Tongue (tissue), 1 donor: ENCODE measurements at regions not wholly inside any gene's neighbourhood (a gene's known extent, or its start where the extent isn't known, plus 50 kb on each side); places are given as distances from the start of the nearest gene placed in this dataset.
"Not testable (repeated sequence)": the region's sequence is repeated elsewhere in the genome, so short reads cannot be mapped to it uniquely, and the experiment has no call there.

Experiments used
- DNase-seq: peaks from one replicate; pipeline ENCODE4 v3.0.0-alpha.2; 2015

DNA sequence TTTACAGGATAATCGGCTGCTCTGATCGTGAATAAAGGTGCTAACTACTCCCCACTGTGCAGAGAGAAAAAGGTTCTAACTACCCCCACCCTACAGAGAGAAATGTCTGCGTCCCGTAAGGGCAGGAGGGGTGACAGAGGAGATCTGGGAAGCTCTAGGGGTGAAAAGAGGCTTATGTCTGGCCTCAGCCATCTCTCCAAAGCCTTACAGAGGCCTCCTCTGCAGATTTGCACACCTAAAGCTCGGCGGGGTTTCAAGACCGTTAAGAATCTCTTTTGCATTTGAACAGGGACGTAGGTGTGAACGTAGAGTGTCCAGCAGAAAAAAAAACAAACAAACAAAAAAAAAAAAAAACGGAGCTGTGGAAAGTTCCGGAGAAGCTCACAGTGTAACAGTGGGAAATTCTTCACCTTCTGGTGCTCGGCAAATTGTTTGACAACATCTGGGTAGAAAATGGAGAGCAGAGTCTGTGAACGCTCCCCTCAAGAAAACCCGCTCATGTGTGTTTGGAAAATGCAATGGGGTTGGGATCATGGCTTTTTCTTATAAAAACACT lies 161.0 kb downstream of the SHOX start:
- DNase-seq = no peak

DNA sequence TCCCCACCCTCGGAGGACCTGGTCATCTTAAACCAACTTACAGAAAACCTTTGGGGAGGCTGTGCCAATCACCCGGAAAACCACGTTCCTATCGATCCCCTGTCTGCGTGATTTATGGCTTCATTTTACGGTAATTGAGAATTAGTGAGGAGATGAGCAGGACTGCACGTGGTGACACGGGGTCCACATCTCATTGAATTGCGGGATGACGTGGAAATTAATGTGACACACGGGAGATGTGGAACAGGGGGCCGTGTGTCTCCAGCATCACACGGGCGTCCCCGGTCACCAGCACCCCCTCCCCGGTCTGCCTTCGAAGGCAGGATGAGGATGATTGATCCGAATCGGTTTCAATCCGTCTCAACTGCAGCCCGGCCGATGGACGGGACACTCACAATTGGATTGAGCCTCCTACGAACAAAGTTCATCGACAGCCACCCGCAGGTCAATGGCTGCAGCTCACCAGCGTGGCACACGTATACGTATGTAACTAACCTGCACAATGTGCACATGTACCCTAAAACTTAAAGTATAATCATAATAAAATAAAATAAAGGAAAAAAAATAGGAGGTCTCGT lies 160.3 kb downstream of the SHOX start:
- DNase-seq = no peak

DNA sequence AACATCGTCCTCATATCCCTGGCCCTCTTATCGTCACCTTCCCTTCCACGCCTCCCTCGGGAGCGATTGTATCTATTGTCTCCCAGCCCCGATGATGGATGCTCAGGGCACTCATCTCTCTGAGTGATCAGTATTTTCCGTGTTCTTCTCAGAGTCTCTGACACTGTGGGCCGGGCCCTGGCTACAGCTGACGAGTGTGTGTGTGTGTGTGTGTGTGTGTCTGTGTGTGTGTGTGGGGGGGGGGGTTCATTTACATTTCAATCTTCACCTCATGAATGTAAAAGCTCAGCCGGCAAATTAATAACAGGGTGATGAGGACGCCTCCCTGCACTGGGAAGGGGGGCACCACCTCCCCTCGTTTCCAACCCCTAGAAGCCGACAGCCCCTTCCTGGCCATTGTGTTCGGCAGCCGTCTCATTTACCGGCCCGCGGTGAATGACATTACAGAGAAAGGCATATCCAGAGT lies 159.5 kb downstream of the SHOX start:
- DNase-seq = no peak

DNA sequence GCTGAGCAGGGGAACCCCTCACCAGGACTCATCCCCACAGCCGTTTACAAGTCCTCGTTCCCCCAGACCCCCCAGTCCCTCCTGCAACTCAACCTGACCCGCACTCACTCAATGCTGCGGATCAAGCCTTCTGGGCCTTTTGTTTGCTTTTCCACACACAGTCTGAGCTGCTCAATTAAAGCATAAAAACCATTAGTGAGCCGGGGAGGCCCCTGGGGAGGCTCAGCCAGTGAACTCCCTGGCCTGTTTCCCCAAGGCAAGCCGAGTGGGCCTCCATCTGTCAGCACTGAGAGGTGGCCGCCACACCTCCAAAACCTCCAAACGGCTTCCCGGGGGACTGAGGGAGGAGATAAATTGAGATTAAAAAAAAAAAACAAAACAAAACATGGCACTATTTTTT lies 158.5 kb downstream of the SHOX start:
- no peak for DNase-seq

DNA sequence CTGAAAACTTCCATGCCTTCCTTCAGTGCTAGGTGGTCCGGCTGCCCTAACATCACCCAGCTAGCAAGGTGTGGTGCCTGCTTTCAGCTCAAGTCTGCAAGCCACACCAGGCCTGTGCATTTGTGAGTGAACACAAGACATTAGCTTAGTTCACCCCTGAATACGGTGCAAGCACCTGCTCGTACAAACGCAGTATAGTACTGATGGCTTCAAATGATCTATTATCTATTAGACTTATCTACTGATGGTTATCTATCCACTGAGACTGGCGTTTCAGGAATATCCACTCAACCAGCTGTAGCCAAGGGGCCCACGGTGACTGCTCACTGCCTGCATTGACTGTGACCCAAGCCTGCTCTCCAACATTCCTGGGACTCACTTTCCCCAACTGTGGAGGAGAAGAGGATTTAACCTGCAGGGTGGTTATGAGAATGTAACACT lies 155.9 kb downstream of the SHOX start:
- DNase-seq = no peak

DNA sequence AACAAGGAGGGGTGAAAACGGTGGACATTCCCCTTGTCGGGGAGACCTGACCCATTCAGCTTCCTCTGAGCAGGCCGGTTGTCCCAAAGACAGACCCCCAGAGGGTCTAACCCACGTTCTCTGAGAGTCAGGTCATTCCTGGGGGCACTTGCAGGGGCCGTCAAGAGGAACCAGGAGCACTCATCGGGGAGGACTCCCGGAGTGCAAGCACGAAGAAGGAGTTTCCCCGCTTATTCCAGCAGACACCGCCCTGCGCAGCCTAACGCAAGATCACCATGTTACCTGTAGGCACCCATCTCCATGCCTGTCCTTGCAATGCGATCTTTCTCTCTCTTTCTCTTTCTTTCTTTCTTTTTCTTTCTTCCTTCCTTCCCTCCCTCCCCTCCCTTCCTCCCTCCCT lies 154.2 kb downstream of the SHOX start:
- no peak for DNase-seq

DNA sequence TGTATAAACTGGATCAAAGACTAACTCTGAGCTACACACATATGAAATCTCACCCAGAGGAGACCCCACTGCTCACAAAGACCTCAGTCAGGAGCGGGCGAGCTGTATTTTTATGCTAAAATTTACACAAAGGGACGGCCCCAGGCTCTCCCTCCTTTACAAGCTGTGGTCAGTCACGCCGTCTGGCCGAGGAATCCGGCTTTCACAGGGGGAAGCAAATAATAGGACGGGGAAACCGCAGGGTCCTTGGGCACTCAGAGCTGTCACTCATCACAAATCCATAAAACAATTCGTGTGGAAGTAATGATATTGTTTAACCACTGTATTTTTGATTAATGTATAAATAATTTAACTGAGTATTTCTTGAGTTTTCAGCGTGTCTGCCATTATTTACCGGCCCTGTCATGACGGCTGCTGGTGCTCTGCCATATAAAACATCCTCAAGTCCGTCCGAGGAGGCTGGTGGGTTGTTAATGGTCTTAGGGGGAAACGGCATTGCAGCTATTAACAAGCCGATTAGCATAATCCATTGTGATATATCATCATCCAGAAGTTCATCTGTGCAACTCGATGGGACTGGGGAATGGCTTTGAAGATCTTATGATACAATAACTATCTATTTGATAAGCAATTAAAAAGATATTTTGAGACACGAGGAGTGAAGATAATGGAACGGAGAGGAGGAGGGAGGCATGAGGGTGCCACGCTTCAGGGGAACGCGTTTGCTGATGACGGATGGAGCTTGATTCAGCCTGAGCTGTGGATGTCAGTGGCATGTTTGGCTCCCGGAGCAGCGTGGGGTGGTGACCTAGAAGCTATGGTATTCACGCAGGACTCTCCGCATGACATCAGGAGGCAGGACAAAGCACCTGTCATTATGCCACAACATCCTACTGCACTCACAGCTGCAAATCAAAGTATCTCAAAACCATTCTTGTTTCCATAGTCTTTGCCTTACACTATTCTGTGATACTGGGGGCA lies 150.9 kb downstream of the SHOX start:
- DNase-seq = no peak

DNA sequence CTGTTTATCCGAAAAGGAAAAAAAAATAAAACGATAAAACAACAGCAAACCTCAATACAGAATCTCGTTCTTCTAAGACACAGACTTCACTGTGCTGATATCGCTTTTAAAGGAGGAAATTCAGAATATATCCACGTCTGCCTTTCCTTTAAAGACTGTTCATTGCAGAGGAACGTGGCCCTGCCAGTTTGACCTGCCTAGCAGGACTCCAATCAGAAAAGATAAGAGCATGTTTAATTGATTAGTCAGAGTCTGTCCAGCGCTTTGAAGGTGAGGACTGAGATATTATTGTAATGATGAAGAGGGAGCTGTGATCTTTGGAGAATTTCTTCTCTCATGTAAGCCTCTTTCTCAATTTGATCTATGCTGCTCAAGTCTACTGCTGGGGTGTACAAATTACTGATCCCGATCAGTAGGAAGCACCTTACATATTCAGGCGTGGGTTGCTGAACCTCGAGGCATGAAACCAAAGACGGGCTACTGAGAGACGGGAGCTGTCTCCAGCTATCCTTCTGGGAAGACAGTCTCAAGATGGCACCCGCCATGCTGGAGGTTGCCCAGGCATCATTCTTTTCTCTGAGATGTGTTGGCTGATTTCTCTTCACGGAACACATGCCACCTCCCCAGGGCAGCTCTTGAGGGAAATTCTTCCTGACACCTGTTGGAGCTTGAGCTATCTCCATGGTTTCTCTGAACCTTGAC lies 146.1 kb downstream of the SHOX start:
- DNase-seq = no peak

DNA sequence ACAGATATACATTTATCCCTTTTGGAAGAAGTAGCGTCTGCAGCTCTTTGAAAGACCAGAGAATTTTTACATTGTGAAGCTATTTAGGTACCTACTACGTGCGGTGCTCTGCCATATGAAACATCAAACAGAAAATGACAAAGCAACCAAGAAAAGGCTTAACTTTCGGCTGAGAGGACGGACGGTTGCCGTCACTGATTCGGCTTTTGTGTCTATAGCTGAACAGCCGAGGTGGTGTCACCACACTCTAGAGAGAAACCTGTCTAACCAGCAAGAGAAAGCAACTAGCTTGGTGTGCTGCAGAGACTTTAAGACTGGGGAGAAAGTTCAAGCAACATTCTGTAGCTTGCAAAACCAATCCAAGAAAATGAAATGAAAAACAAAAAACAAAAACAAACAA lies 145.5 kb downstream of the SHOX start:
- DNase-seq = no peak

DNA sequence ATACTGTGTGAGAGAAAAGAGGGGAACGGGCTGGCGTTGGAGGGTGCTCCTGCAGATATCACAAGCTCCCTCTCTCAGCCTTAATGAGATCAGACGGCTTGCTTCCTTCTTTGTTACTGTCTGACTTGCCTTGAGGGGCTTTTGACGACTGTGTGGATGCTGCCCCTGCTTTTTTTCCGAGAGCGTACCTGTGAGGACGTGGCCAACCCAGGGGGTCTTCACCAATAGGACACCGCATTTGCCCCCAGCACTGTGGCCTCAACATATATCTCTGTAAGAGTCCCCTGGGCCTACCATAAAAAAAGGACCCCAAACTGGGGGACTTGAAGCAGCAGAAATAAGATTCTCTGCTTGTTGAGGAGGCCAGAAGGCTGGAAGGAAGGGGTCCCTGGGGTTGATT lies 143.9 kb downstream of the SHOX start:
- DNase-seq = no peak

DNA sequence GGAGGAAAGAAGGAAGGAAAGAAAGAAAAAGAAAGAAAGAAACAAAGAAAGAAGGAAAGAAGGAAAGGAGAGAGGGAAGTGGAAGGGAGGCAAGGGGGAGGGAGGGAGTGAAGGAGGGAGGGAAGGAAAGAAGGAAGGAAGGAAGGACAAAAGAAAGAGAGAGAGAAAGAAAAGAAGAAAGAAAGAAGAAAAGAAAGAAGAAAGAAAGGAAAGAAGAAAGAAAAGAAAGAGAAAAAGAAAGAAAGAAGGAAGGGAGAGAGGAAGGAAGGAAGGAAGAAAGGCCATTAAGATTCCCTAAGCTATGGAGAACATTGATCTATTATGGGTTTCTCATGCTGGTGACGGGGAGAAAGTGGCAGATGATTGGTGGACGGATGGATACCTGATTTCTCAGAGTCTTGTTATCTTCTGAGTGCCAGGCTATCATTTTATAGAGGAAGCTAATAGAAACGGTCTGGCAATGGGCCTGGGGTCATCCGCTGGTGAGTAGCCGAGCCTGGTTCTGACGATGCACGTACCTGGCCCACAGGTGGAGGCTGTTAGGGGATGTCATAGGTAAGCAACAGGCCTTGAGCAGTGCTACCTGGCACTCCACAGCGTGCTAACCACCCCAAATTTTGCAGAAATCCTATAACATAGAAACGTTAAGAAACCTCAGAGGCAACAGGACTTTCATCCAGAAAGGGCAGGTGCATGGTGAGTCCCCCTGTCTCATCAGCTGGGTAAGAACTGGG lies 142.9 kb downstream of the SHOX start:
- no peak for DNase-seq

DNA sequence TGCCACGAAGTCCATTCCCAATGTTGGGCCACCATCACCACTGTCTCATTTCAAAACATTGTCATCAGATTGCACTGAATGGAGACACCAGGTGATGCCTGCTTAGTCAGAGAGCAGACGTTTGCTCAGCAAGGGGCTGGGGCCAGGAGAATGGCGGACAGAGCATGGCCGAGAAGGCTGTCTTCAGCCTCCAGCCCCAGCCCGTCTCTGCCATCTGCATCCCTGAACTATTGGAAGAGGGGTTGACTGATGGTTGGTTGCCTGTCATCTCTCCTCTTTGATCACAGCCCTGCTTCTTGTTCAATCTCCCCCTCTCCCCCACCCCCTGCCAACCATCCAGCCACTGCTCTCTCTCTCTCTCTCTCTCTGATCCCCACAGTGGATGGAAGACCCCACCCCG lies 140.9 kb downstream of the SHOX start:
- no peak for DNase-seq

DNA sequence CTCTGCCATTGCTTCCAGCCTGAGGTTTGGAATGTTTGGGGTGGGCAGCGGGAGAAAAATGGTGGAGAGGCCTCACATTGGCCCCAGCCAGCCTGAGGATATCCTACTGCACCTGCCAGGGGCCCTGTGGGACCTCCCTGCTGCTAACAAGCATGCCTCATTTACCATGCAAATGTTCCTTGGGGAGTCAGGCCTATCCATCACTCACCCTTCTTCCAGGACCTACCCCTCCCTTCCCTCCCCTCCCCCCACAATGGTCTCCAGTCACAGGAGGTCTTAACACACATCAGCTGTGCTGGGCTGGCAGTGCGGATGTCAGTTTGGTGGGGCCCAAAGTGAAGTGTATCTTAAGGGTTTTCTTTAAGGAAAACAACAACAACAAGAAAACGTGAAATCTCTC lies 139.2 kb downstream of the SHOX start:
- DNase-seq = no peak

DNA sequence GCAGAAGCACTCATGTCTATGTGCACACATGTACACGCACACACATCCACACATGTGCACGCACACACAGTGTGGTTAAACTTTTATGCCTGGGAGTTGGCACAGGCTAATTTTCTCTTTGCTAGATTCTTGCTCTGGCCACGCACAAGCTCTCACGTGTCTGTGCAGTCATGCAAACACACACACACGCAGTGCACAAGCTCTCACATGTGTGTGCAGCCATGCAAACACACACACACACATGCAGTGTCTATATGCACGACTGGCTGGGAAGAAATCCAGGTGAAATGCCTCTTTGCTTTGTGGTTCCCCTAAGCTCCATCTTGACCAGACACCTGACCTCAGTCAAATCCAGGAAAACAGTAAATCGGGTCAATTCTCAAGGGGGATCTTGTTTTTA lies 138.0 kb downstream of the SHOX start:
- no peak for DNase-seq

DNA sequence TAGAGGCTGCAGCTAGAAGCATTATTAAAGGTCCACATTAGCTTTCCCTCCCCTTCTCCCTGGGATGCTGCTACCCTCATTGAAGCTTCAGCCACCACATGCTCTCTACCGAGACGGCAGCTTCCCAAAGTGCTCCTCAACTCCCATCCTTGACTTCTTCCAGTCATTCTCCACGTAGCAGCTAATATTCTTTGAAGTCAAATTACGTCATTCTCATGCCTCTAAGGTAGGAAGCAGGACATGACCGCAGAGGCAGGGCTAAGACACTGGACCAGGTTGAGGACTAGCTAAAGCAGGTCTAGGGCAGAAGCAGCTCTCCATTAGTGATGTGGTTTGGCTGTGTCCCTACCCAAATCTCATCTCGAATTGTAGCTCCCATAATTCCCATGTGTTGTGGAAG lies 128.3 kb downstream of the SHOX start:
- no peak for DNase-seq

DNA sequence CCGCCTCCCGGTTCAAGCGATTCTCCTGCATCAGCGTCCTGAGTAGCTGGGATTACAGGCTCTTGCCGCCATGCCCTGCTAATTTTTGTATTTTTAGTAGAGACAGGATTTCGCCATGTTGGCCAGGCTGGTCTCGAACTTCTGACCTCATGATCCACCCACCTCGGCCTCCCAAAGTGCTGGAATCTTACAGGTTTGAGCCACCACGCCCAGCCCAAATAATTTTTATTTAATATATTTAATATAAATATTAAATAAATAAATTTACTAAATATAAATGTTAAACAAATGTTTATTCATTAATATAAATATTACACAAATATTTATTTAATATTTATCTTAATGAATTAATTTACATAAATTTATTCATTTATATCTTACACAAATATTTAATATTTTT lies 120.2 kb downstream of the SHOX start:
- DNase-seq = no peak

DNA sequence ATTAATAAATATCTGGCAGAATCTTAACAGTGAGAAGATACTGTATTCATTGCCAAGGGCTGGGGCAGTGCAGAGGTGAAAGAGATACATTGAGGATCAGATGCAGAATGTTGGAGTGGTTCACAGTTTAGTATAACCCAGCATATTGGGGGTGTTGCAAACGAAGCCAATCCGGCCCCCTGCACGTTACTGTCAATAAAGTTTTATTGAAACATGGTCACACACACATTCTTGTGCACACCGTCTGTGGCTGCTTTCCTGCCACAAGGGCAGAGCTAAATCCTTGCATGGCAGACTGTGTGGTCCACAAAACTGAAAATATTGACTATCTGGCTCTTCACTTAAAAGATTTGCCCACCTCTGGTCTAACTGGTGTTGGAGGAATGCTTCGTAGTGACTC lies 119.7 kb downstream of the SHOX start:
- DNase-seq = no peak

DNA sequence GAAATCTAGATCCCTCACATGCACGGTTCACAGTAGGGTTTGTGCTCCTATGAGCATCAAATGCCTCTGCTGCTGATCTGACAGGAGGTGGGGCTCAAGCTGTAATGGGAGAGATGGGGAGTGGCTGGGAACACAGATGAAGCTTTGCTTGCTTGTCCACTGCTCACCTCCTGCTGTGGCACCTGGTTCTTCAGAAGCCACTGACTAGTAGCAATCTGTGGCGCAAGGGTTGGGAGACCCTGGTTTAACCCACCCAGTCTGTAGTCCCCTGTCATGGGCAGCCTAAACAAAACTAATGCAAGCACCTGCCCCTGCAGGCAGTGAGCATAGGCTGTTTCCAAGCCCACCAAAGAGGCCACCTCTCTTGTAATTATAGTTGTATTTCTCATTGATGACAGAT lies 116.6 kb downstream of the SHOX start:
- DNase-seq = no peak

DNA sequence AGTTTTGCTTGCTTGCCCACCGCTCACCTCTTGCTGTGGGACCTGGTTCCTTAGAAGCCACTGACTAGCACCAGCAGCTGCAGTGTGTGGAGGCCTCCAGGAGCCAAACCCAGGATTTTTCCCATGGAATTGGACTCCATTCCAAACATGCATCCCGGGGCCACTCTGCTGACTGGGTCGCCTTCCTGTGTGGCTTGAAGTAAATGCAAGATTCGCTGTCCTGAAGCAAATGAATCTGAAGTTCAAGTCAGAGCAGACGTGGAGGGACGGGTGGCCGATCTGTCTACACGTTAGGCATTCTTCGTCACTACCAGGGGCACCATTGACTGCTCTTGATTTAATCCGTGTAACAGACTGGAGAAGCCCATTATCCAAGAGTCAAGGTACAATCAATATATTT lies 109.0 kb downstream of the SHOX start:
- DNase-seq = no peak

DNA sequence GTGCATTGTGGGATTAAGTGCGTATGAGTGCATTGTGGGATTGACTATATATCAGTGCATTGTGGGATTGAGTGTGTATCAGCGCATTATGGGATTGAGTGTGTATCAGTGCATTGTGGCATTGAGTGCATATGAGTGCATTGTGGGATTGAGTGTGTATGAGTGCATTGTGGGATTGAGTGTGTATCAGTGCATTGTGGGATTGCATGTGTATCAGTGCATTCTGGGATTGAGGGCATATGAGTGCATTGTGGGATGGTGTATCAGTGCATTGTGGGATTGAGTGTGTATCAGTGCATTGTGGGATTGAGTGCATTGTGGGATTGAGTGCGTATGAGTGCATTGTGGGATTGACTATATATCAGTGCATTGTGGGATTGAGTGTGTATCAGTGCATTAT lies 106.4 kb downstream of the SHOX start:
- DNase-seq = not testable (repeated sequence)

DNA sequence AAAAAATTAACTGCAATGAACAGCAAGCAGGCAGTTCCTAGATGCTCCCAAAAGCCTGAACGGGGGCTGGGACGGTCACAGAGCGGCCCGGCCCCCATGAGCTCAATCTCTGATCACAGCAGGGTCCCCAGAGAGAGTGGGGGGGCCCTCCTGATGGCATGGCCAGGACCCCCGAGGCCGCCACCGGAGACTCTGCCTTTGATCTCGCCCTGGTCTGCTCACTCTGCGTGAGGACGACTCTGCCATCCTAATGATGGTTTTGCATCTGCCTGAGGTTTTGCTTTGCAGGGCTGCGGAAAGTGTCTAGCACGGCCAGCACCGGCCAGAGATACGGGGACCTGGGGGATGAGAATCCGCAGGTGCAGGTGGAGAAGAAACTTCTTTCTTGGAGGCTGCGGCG lies 103.8 kb downstream of the SHOX start:
- no peak for DNase-seq

DNA sequence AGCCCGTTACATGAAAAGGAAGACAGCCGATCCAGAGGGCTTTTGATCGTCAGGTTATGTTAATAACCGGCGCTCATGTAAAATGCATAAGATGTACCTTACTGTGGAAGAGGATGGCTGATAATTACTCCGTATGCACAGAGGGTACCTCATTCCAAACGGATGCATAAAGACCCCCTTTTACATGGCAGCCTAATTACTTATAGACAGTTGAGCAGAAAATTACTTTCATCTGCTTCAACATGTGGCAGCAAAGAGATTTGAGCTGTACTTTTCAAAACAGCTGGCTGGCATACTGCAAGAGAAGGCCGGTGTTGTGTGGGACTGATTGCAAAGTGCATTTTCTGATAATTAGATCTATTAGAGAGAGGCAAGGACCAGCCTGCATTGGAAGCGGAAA lies 103.4 kb downstream of the SHOX start:
- DNase-seq = no peak
